Islet of Langerhans (tissue), 1 donor: ENCODE measurements at regions not wholly inside any gene's neighbourhood (a gene's known extent, or its start where the extent isn't known, plus 50 kb on each side); places are given as distances from the start of the nearest gene placed in this dataset.
A peak's percentile ranks its signal among the peaks of the same experiment; 100 is the strongest.
"Not testable (repeated sequence)": the region's sequence is repeated elsewhere in the genome, so short reads cannot be mapped to it uniquely, and the experiment has no call there.

Source experiments
- FAIRE-seq: peaks from one replicate; lab custom pipeline; 2011; peaks lifted over from hg19 to GRCh38; lab: Jason Lieb, UNC

DNA sequence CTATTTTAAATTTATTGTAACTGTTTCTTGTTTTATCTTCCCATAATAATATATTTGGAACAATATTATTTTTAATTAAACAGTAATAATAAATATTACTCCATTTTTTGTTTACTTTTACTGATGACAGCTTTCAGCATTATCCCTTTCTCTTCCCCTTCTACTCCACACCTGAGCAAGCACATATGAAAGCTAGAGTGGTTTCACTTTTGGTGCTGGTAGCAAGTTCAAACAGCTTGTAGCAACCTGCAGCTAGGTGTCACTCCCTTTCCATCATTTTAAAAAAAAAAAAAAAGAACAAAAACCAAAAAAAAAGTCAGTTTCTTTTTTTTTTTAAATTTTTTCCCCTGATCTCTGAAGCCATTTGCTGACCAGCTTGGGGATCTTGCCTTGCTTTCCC lies 801.8 kb downstream of the CCDC85A start:
- no peak for FAIRE-seq

- no peak for FAIRE-seq
These were observed 838.7 kb downstream of the CCDC85A start for GRCh38 chr2:57022496-57022895.

DNA sequence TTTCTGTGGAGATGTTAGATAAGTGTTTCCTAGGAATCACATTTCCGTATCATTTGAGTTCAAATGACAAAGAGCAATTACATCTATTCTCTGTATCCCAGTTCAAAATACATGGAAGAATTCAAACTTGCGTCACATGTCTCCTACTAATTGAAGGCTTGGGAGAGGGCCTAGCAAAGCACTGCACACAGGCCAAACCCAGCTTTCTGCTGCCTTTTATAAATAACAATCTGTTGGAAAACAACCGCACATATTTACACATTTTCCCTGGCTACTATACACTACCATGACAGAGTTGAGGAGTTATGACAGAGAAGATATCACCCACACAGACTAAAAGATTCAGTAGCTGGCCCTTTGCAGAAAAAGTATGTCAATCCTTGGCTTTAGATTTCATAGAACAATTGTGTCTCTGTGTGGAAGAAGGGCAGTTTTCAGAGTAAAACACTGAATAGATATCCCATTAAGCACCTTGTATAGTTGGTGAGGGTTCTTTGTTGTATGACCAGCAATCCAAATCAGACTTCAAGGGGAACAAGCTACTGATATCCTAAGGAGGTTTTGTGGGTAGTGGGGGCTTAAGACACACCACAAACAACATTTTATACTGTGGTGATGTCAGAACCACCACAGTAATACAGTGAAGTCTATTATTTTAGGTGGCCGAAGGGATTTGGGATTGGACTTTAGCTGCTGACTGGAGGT lies 861.3 kb downstream of the CCDC85A start:
- no peak for FAIRE-seq

GRCh38 chr2:57049273-57049672 lies 865.5 kb downstream of the CCDC85A start:
- no peak for FAIRE-seq

DNA sequence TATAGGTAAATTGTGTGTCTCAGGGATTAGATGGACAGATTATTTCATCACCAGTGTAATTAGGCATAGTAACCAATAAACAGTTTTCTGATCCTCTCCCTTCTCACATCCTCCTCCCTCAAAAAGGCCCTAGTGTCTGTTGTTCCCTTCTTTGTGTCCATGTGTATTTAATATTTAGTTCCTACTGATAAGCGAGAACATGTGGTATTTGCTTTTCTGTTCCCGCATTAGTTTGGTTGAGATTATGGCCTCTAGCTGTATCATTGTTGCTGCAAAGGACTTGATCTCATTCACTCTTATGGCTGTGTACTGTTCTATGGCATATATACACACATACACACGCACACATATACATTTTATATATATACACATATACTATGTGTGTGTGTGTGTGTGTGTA lies 866.2 kb downstream of the CCDC85A start:
- FAIRE-seq, result no peak

GRCh38 chr2:57066301-57066700 lies 882.5 kb downstream of the CCDC85A start:
- FAIRE-seq, result not testable (repeated sequence)

GRCh38 chr2:57075226-57075625 lies 891.4 kb downstream of the CCDC85A start:
- no peak for FAIRE-seq

- FAIRE-seq, result peak; percentile 76
These were observed 896.2 kb downstream of the CCDC85A start for GRCh38 chr2:57080035-57080434.

DNA sequence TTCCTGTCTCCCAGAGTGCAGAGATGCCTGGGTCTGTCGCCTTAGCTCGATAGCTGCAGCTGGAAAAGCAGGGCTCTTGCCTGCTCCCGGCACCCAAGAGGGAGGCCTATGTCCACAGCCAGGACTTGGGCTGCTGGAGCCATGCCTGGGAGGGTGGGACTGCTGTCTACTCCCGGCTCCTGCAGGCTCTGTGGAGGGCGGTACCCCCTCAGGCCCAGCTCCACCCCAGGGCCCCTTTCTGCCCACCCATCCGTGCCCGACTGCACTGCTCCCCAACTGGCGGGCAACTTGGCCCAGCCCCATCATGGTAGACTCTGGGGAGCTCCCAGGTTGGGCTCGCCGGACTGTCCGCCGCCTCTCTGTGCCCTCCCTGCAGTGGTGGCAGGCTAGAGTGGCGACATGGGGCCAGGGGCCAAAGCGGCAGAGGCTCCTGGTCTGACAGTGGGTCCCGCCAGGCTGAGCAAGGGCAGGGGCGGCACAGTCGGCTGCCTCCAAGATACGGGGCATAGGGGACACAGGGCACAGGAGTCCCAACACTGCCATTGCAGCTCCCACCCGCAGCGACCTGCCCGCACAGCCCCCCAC lies 901.0 kb downstream of the CCDC85A start:
- no peak for FAIRE-seq

DNA sequence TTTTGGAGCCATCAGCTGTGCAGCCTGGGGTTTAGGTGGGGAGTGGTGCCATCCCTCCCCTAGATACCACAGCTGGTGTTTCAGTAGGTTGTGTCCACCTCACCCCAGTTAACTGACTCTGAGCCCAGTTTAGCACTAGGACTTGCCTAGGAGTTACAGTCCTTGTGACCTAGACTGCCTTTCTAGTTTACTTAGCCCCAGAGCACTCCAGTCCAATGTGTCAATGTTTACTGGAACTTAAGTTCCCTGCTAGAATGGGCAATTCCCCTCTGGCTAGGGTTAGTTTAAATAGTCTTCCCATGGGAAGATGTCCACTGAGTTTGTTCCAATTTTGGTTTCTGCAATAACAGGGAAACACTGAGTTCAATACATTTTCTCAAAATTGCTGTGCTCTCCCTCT lies 909.2 kb downstream of the CCDC85A start:
- FAIRE-seq, result no peak

DNA sequence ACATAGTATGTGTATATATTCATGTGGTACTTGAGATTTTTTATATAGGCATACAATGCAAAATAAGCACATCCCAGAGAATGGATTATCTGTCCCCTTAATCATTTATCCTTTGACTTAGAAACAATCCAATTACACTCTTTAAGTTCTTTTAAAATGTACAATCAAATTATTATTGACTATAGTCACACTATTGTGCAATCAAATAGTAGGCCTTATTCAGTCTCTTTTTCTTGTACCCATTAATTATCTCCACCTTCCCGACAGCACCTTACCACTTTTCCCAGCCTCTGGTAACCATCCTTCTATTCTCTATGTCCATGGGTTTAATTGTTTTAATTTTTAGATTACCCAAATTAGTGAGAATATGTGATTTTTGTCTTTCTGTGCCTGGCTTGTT lies 914.1 kb downstream of the CCDC85A start:
- FAIRE-seq, result no peak

DNA sequence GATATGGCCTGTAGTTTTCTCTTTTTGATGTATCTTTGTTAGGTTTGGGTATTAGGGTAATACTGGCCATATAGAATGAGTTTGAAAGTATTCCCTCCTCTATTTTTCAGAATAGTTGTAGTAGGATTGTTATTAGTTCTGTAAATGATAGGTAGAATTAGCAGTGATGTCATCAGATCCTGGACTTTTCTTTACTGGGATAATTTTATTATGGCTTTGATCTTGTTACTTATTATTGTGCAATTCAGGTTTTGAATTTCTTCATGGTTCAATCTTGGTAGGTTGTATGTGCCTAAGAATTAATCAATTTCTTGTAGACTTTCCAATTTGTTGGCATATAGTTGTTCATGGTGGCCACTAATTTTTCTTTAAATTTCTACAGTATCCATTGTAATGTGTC lies 916.6 kb downstream of the CCDC85A start:
- FAIRE-seq, result no peak

- no peak for FAIRE-seq
These were observed 921.9 kb downstream of the CCDC85A start for GRCh38 chr2:57105694-57106093.

DNA sequence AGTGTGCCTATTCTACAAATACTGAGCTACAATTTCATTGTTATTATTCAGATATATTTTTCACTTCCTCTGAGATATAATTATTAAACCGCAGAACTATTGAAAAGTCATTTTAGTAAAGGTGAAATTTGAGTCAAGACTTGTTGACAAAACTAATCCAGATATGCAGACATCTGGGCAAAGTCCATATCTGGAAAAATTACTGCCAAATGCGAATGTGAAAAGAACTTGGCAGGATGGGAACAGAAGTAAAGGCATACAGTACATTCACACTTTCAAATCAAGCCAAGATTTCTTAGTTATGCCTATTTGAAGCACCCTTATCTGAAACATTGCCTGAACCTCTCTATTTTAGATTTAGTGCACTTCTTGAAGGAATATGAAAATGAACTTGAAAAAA lies 923.6 kb downstream of the CCDC85A start:
- FAIRE-seq, result no peak

DNA sequence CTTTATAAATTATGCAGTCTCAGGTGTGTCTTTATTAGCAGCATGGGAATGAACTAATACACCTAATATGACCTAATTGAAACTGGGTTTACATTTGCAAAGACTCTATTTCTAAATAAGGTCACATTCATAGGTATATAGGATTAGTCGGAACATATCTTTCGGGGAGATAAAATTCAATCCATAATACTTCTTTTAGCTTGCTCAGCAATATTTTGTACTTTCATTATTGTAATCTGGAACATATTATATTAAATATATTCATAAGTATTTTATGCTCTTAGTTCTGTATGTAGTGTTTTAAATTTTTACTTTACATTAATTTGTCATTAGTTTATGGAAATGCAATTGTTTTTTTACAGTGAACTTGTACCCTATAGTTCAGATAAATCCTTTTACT lies 927.7 kb downstream of the CCDC85A start:
- FAIRE-seq, result no peak

- FAIRE-seq, result no peak
These were observed 927.5 kb upstream of the VRK2 start for GRCh38 chr2:57119141-57119540.

DNA sequence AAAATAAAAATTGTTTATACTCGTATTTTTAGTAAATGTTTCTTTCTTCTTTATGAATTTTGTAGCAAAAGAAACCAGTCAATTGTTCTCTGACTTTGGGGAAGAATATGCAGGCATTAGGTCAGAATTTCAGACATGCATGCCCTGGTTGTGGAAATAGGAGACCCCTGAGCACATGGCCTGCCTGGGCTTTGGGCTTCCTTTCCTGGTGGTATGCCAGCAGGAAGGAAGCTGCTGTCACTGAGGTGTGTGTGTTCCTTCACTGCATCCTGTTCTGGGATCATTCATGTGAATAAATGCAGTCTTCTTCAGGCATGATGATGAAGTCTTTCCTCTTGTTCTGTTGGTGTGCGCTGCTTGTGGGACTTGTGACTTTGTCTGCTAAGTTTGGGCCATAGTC lies 920.2 kb upstream of the VRK2 start:
- FAIRE-seq, result no peak

- no peak for FAIRE-seq
These were observed 907.4 kb upstream of the VRK2 start for GRCh38 chr2:57139179-57139578.

DNA sequence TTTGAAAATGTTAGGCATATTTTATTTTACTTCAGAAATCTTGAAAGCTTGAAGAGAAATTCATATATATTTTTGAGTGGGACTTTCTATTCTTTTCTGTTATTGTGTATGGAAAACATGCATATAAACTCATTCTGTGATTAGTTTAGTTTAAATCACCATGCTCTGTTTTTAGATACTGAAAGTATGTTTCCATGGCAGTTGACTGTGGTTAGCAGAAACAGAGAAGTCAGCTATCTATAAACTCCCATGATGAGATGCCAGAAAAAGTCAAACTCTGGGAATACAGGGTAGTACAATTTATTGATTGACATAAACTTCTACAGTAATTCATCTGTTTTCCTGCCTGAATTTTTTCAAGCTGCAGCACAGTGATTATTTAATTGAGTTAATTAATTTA lies 905.3 kb upstream of the VRK2 start:
- FAIRE-seq, result peak; percentile 17

- no peak for FAIRE-seq
These were observed 899.7 kb upstream of the VRK2 start for GRCh38 chr2:57146951-57147350.

GRCh38 chr2:57156231-57156924 lies 890.2 kb upstream of the VRK2 start:
- no peak for FAIRE-seq

GRCh38 chr2:57160976-57161375 lies 885.6 kb upstream of the VRK2 start:
- no peak for FAIRE-seq

GRCh38 chr2:57177176-57177575 lies 869.4 kb upstream of the VRK2 start:
- no peak for FAIRE-seq

DNA sequence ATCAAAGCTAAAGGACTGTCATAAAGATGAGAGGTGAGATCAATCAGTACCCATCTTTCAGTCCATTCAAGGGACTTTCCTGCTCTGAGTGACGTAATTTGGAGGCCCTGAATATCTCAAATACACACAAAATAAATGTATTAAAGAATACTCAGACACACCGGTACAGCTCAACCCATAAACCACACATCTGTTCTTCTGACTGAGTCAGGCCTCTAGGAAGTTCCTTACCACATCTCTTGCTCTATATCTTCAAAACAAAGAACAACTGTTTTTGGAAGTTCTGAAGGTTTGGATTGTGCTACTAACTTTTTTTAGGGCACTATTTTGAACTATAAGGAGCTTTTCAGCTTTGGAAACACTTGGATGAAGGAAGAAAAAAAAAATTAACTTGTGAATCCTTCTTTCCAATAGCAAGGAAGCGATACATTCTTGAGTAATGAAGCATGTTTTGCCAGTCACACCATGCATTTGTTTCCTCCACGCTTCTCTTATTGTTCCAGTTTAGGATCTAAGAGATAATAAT lies 866.5 kb upstream of the VRK2 start:
- no peak for FAIRE-seq
